ENCODE measurements at regions not wholly inside any gene's neighbourhood (a gene's known extent, or its start where the extent isn't known, plus 50 kb on each side); places are given as distances from the start of the nearest gene placed in this dataset.
"Not testable (repeated sequence)": the region's sequence is repeated elsewhere in the genome, so short reads cannot be mapped to it uniquely, and the experiment has no call there.

- peaks cover 23% of the 10 kb centered on the region for H3K4me1 ChIP-seq (ENCODE audit: control insufficient read depth, insufficient read depth, low read length)
- H3K27me3 ChIP-seq (ENCODE audit: control insufficient read depth, insufficient read depth, low read length) = no peaks in the 10 kb centered on the region
- H3K4me3 ChIP-seq (ENCODE audit: low read depth, low read length) = no peak overlapping the region
- H3K9me3 ChIP-seq (ENCODE audit: control insufficient read depth, insufficient read depth, low read length) = no peaks in the 10 kb centered on the region
- no peaks in the 10 kb centered on the region for H3K36me3 ChIP-seq (ENCODE audit: control insufficient read depth, insufficient read depth, low read length)
- no peak overlapping the region for H3K9ac ChIP-seq (ENCODE audit: low read depth, low read length)
- H3K27ac ChIP-seq (ENCODE audit: low read depth, low read length) = no peak overlapping the region
Observed at GRCh38 chr5:119948162-119948561, 318.8 kb downstream of the FAM170A start.

DNA sequence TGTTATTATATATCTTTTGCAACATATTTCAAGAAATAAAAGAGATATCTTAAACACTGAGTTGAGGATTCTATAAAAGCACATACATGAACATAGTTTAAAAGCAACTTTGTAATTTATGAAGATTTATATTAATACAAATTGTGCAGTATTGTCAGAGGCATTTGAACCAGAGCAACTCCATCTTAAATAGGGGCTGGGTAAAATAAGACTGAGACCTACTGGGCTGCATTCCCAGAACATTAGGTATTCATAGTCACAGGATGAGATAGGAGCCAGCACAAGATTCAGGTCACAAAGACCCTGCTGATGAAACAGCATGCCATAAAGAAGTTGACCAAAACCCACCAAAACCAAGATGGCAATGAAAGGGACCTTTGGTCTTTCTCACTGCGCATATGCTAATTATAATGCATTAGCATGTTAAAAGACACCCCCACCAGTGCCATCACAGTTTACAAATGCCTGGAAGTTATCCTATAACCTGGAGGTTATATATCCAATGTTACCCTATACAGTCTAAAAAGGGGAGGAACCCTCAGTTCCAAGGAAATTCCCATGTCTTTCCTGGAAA, 320.2 kb downstream of the FAM170A start:
- H3K27ac ChIP-seq (ENCODE audit: low read depth, low read length) = peak overlapping the region; percentile 57
- H3K9ac ChIP-seq (ENCODE audit: low read depth, low read length) = no peak overlapping the region
- H3K4me1 ChIP-seq (ENCODE audit: control insufficient read depth, insufficient read depth, low read length) = peaks cover 23% of the 10 kb centered on the region
- H3K27me3 ChIP-seq (ENCODE audit: control insufficient read depth, insufficient read depth, low read length) = no peaks in the 10 kb centered on the region
- H3K4me3 ChIP-seq (ENCODE audit: low read depth, low read length) = no peak overlapping the region
- H3K9me3 ChIP-seq (ENCODE audit: control insufficient read depth, insufficient read depth, low read length) = no peaks in the 10 kb centered on the region
- H3K36me3 ChIP-seq (ENCODE audit: control insufficient read depth, insufficient read depth, low read length) = no peaks in the 10 kb centered on the region

DNA sequence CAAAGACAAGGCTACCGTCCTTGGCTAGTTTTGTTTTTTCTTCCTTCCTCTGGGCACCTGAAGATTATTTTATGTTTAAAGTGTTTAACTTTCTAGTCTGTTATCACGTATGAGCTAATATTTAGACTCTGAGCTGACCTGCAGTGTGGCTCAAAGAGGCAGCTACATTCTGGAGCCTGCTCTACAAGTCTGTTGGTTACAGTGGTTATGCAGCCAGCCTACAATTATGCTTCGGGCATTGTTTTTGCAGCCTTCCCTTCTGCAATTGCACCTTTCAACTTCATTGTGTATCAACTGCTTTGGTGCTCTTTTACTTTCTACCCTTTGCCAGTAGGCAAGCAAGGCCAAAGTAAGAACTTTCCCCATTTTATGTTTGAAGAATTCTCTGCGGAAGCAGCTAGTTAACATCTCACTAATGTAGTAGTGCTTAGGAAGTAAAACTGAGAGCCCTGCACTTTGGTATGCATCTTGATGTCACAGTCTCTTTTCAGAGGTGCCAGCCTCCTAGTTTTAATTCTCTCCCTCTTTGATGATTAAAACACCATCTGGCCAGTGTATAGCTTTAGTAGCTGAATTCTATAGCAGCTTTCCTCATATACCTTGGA, 322.1 kb downstream of the FAM170A start:
- Histone ChIP-seq H3K9me3 (ENCODE audit: control insufficient read depth, insufficient read depth, low read length) (peaks cover 13% of the 10 kb centered on the region), H3K36me3 (ENCODE audit: control insufficient read depth, insufficient read depth, low read length) (no peaks in the 10 kb centered on the region), H3K9ac (ENCODE audit: low read depth, low read length) (no peak overlapping the region), H3K27me3 (ENCODE audit: control insufficient read depth, insufficient read depth, low read length) (no peaks in the 10 kb centered on the region), H3K4me3 (ENCODE audit: low read depth, low read length) (no peak overlapping the region), H3K4me1 (ENCODE audit: control insufficient read depth, insufficient read depth, low read length) (peaks cover 23% of the 10 kb centered on the region), H3K27ac (ENCODE audit: low read depth, low read length) (peak overlapping the region; percentile 37)

DNA sequence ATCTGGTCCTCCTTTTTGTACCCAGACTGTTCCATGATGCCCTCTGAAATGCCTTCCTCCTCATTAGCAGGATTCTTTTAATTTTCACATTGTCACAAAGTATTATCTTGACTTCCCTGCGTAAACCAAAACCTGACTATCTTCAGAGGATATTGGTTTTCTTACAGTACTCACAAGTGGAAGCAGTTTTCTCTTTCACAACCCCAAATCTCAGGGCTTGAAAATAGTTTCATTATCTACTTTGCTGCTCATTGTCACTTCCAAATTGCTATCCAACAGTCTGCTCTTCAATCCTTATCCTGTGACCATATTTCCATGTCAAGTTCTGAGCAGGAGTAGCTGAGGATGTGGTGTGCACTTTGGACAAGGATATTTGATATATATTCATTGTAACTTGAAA, 324.1 kb downstream of the FAM170A start:
- H3K4me1 ChIP-seq (ENCODE audit: control insufficient read depth, insufficient read depth, low read length) = peaks cover 23% of the 10 kb centered on the region
- no peaks in the 10 kb centered on the region for H3K27me3 ChIP-seq (ENCODE audit: control insufficient read depth, insufficient read depth, low read length)
- no peak overlapping the region for H3K4me3 ChIP-seq (ENCODE audit: low read depth, low read length)
- no peak overlapping the region for H3K27ac ChIP-seq (ENCODE audit: low read depth, low read length)
- peaks cover 13% of the 10 kb centered on the region for H3K9me3 ChIP-seq (ENCODE audit: control insufficient read depth, insufficient read depth, low read length)
- H3K36me3 ChIP-seq (ENCODE audit: control insufficient read depth, insufficient read depth, low read length) = no peaks in the 10 kb centered on the region
- no peak overlapping the region for H3K9ac ChIP-seq (ENCODE audit: low read depth, low read length)

GRCh38 chr5:119954106-119954505, 324.7 kb downstream of the FAM170A start:
- no peak overlapping the region for H3K27ac ChIP-seq (ENCODE audit: low read depth, low read length)
- H3K36me3 ChIP-seq (ENCODE audit: control insufficient read depth, insufficient read depth, low read length) = no peaks in the 10 kb centered on the region
- H3K4me1 ChIP-seq (ENCODE audit: control insufficient read depth, insufficient read depth, low read length) = peaks cover 20% of the 10 kb centered on the region
- H3K27me3 ChIP-seq (ENCODE audit: control insufficient read depth, insufficient read depth, low read length) = no peaks in the 10 kb centered on the region
- peaks cover 13% of the 10 kb centered on the region for H3K9me3 ChIP-seq (ENCODE audit: control insufficient read depth, insufficient read depth, low read length)
- H3K9ac ChIP-seq (ENCODE audit: low read depth, low read length) = no peak overlapping the region
- H3K4me3 ChIP-seq (ENCODE audit: low read depth, low read length) = no peak overlapping the region

GRCh38 chr5:119961993-119962392, 332.6 kb downstream of the FAM170A start:
- Histone ChIP-seq H3K9me3 (ENCODE audit: control insufficient read depth, insufficient read depth, low read length) (no peaks in the 10 kb centered on the region), H3K27ac (ENCODE audit: low read depth, low read length) (no peak overlapping the region), H3K4me1 (ENCODE audit: control insufficient read depth, insufficient read depth, low read length) (no peaks in the 10 kb centered on the region), H3K9ac (ENCODE audit: low read depth, low read length) (no peak overlapping the region), H3K27me3 (ENCODE audit: control insufficient read depth, insufficient read depth, low read length) (no peaks in the 10 kb centered on the region), H3K36me3 (ENCODE audit: control insufficient read depth, insufficient read depth, low read length) (no peaks in the 10 kb centered on the region), H3K4me3 (ENCODE audit: low read depth, low read length) (no peak overlapping the region)

DNA sequence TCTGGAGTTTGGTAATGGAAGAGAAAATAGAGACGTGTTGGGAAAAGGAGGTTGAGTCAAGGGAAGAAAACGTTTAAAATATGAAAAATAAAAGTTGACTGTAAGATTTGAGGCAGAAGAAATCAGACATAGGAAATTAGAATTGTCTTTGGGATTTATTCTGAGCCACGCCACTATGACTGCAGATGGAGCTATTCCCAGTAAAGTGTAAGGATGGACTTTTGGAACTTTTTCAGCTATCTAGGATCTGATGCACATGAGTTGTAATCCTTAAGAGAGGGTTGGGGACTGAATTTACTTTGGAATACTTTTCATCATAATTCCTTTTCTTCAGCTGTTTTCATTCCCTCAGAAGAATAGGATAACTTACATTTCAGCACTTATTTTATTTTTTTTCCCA, 336.7 kb downstream of the FAM170A start:
- Histone ChIP-seq H3K27ac (ENCODE audit: low read depth, low read length) (no peak overlapping the region), H3K4me1 (ENCODE audit: control insufficient read depth, insufficient read depth, low read length) (no peaks in the 10 kb centered on the region), H3K9me3 (ENCODE audit: control insufficient read depth, insufficient read depth, low read length) (no peaks in the 10 kb centered on the region; the same call in 1 of the 2 replicates), H3K9ac (ENCODE audit: low read depth, low read length) (no peak overlapping the region), H3K4me3 (ENCODE audit: low read depth, low read length) (no peak overlapping the region), H3K27me3 (ENCODE audit: control insufficient read depth, insufficient read depth, low read length) (no peaks in the 10 kb centered on the region), H3K36me3 (ENCODE audit: control insufficient read depth, insufficient read depth, low read length) (no peaks in the 10 kb centered on the region)

DNA sequence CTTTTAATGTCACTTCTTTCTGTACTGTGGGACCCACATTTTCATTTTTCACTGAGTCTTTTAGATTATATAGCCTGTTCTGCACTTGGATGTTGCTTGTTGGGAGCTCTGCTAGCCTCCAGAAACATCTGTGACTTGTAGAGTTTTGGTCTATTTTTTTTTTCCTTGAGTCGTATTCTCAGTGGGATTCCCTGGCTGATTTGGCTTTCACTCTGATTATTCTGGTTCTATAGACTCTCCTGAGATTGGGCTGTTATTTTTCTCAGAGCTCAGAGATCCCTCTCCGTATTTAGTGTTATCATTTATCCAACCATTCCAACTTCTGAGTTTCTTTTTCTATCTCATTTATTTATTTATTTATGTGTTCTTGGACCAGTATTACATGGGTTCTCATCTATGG, 339.3 kb downstream of the FAM170A start:
- Histone ChIP-seq H3K4me3 (ENCODE audit: low read depth, low read length) (no peak overlapping the region), H3K36me3 (ENCODE audit: control insufficient read depth, insufficient read depth, low read length) (no peaks in the 10 kb centered on the region), H3K9me3 (ENCODE audit: control insufficient read depth, insufficient read depth, low read length) (no peaks in the 10 kb centered on the region; the same call in 1 of the 2 replicates), H3K4me1 (ENCODE audit: control insufficient read depth, insufficient read depth, low read length) (no peaks in the 10 kb centered on the region), H3K27me3 (ENCODE audit: control insufficient read depth, insufficient read depth, low read length) (no peaks in the 10 kb centered on the region), H3K27ac (ENCODE audit: low read depth, low read length) (no peak overlapping the region), H3K9ac (ENCODE audit: low read depth, low read length) (no peak overlapping the region)

DNA sequence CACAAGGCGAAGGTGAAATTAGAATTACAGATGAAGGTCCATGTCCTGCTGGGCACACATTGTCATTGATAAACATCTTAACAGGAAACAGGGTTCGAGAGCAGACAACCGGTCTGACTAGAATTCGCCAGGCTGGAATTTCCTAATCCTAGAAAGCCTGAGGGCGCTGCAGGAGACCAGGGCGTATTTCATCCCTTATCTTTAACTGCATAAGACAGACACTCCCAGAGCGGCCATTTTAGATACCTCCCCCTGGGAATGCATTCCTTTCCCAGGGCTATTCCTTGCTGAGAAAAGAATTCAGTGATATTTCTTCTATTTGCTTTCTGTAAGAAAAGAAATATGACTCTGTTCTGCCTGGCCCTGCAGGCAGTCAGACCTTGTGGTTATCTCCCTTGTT, 357.7 kb downstream of the FAM170A start:
- not testable (repeated sequence) for H3K36me3 ChIP-seq (ENCODE audit: control insufficient read depth, insufficient read depth, low read length); H3K9ac ChIP-seq (ENCODE audit: low read depth, low read length); H3K27me3 ChIP-seq (ENCODE audit: control insufficient read depth, insufficient read depth, low read length); H3K4me3 ChIP-seq (ENCODE audit: low read depth, low read length); H3K4me1 ChIP-seq (ENCODE audit: control insufficient read depth, insufficient read depth, low read length)
- peak overlapping the region; percentile 21 for H3K27ac ChIP-seq (ENCODE audit: low read depth, low read length)
- peaks cover 17% of the 10 kb centered on the region for H3K9me3 ChIP-seq (ENCODE audit: control insufficient read depth, insufficient read depth, low read length)

- peaks cover 12% of the 10 kb centered on the region for H3K9me3 ChIP-seq (ENCODE audit: control insufficient read depth, insufficient read depth, low read length)
- no peak overlapping the region for H3K9ac ChIP-seq (ENCODE audit: low read depth, low read length)
- H3K27me3 ChIP-seq (ENCODE audit: control insufficient read depth, insufficient read depth, low read length) = no peaks in the 10 kb centered on the region
- H3K27ac ChIP-seq (ENCODE audit: low read depth, low read length) = no peak overlapping the region
- H3K36me3 ChIP-seq (ENCODE audit: control insufficient read depth, insufficient read depth, low read length) = no peaks in the 10 kb centered on the region
- no peak overlapping the region for H3K4me3 ChIP-seq (ENCODE audit: low read depth, low read length)
- no peaks in the 10 kb centered on the region for H3K4me1 ChIP-seq (ENCODE audit: control insufficient read depth, insufficient read depth, low read length)
Observed at GRCh38 chr5:119991625-119992024, 362.3 kb downstream of the FAM170A start.

DNA sequence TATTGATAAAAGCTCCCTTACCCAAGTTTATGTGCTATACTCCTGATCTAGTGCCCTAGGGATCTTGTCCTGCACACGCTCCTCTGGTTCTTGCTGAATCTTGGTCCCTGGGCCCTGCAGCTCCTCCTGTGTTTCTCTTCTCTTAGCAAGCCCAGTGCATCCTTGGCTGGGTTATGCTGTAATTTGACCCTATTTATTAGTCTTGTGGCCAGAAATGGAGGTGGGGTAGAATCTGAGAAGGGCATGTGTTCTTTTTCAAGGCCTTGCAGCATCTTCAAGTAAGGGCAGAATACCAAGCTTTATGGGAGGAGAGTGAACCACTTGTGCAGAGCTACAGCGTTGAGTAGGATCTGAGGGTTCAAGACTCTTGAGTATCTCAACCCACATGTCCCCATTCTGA, 366.8 kb downstream of the FAM170A start:
- H3K4me1 ChIP-seq (ENCODE audit: control insufficient read depth, insufficient read depth, low read length) = no peaks in the 10 kb centered on the region
- peaks cover 2% of the 10 kb centered on the region; the same call in 1 of the 2 replicates for H3K9me3 ChIP-seq (ENCODE audit: control insufficient read depth, insufficient read depth, low read length)
- H3K27ac ChIP-seq (ENCODE audit: low read depth, low read length) = no peak overlapping the region
- no peak overlapping the region for H3K4me3 ChIP-seq (ENCODE audit: low read depth, low read length)
- H3K27me3 ChIP-seq (ENCODE audit: control insufficient read depth, insufficient read depth, low read length) = no peaks in the 10 kb centered on the region
- H3K36me3 ChIP-seq (ENCODE audit: control insufficient read depth, insufficient read depth, low read length) = no peaks in the 10 kb centered on the region
- H3K9ac ChIP-seq (ENCODE audit: low read depth, low read length) = no peak overlapping the region

Measured in HUES48 (cell line).